ENCODE measurements at regions not wholly inside any gene's neighbourhood (a gene's known extent, or its start where the extent isn't known, plus 50 kb on each side); places are given as distances from the start of the nearest gene placed in this dataset.

- WGBS, result 80% methylated on average over 2 of the region's 2 CpGs
These were observed 115.1 kb downstream of the UNC5CL start for GRCh38 chr6:40923880-40924279.

DNA sequence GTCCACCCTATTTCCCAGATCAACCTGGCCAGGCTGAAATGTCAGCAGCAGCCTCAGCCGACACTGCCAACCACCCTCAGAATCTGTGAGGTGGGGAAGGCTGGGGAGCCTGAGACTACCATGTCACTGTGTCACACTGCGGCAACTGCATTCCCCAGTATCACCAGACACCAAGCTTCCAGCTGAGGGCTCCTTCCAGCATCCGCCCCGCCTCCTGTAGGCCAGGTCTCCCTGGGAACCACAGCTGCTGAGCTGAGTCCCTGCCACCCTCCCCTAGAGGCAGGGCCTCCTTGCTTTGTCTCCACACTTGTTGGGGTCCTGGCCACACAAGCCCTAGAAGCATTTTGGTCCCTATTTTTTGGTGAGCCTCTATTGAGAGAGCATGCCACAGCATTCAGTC, 115.7 kb downstream of the UNC5CL start:
- TF ChIP-seq EP300 (IDR thresholded peaks at IDR 0.05), result no peak
- TF ChIP-seq, protein P1, sequence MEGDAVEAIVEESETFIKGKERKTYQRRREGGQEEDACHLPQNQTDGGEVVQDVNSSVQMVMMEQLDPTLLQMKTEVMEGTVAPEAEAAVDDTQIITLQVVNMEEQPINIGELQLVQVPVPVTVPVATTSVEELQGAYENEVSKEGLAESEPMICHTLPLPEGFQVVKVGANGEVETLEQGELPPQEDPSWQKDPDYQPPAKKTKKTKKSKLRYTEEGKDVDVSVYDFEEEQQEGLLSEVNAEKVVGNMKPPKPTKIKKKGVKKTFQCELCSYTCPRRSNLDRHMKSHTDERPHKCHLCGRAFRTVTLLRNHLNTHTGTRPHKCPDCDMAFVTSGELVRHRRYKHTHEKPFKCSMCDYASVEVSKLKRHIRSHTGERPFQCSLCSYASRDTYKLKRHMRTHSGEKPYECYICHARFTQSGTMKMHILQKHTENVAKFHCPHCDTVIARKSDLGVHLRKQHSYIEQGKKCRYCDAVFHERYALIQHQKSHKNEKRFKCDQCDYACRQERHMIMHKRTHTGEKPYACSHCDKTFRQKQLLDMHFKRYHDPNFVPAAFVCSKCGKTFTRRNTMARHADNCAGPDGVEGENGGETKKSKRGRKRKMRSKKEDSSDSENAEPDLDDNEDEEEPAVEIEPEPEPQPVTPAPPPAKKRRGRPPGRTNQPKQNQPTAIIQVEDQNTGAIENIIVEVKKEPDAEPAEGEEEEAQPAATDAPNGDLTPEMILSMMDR (IDR thresholded peaks at IDR 0.05), result no peak
- no peak for TF ChIP-seq POLR2AphosphoS5 (IDR thresholded peaks at IDR 0.05)
- TF ChIP-seq POLR2A (IDR thresholded peaks at IDR 0.05; ENCODE audit: low read depth), result no peak
- 93% methylated on average over 4 of the region's 4 CpGs for WGBS
- H3K9me3 ChIP-seq, result no peaks in the 10 kb centered on the region
- intact Hi-C loops (cut with DNase I), result no loop called here
- H3K4me1 ChIP-seq, result peaks cover 0 to 15% (median 7%) of the 10 kb centered on the region in 4 donors
- no peaks in the 10 kb centered on the region for H3K27me3 ChIP-seq
- H3K4me3 ChIP-seq, result no peak overlapping the region
- no peaks in the 10 kb centered on the region for H3K36me3 ChIP-seq
- DNase-seq (ENCODE audit: extremely low spot score), result no peak
- H3K27ac ChIP-seq (replicated peaks in 1 of 4), result no peak overlapping the region

More at GRCh38 chr6:40923880-40924279, 115.1 kb downstream of the UNC5CL start:
- Histone ChIP-seq H3K27me3 (no peaks in the 10 kb centered on the region), H3K4me3 (no peak overlapping the region), H3K9me3 (no peaks in the 10 kb centered on the region), H3K36me3 (no peaks in the 10 kb centered on the region), H3K4me1 (peaks cover 0 to 15% (median 7%) of the 10 kb centered on the region in 4 donors), H3K27ac (replicated peaks in 1 of 4) (no peak overlapping the region)
- TF ChIP-seq, protein P1 (IDR thresholded peaks at IDR 0.05), result no peak
- no peak for TF ChIP-seq EP300 (IDR thresholded peaks at IDR 0.05)
- no peak for TF ChIP-seq POLR2AphosphoS5 (IDR thresholded peaks at IDR 0.05)
- no peak for TF ChIP-seq POLR2A (IDR thresholded peaks at IDR 0.05; ENCODE audit: low read depth)
- no peak for DNase-seq (ENCODE audit: extremely low spot score)
- intact Hi-C loops (cut with DNase I), result no loop called here

GRCh38 chr6:40922281-40922680, 116.7 kb downstream of the UNC5CL start:
- intact Hi-C loops (cut with DNase I), result no loop called here
- no peaks in the 10 kb centered on the region for H3K36me3 ChIP-seq
- peaks cover 0 to 15% (median 7%) of the 10 kb centered on the region in 4 donors for H3K4me1 ChIP-seq
- no peak overlapping the region for H3K27ac ChIP-seq (replicated peaks in 1 of 4)
- DNase-seq (ENCODE audit: extremely low spot score), result no peak
- H3K27me3 ChIP-seq, result no peaks in the 10 kb centered on the region
- no peaks in the 10 kb centered on the region for H3K9me3 ChIP-seq
- TF ChIP-seq POLR2AphosphoS5 (IDR thresholded peaks at IDR 0.05) (no peak), EP300 (IDR thresholded peaks at IDR 0.05) (no peak), POLR2A (IDR thresholded peaks at IDR 0.05; ENCODE audit: low read depth) (no peak)
- TF ChIP-seq, protein P1 (IDR thresholded peaks at IDR 0.05), result no peak
- H3K4me3 ChIP-seq, result no peak overlapping the region
- 95% methylated on average over 2 of the region's 2 CpGs for WGBS

DNA sequence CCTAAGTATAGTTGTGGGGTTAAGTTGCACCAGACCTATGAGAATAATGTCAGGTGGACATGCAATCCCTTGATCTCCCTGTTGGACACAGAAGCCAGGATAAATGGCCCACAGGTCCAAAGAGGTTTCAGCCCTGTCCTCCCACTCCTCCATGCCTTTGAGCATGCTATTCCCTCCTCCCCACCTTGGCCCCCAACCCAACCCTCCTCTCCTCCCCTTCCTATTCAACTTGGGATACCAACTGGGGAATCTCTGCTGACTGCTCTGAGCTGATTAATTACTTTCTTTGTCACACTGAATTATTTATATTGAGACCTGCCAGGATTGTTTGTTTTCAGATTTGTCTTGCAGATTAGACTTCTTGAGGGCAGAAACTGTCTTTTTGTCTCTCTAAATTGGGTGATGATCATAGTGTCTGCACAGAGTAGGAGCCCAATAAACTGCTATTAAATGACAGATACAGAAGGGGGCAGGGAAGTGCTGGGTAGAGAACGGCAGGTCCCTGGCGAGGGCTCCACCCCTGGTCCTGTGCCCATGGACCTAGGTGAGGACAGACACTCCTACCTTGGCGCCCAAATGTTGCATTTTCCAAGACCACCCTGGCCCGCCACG, 120.9 kb downstream of the UNC5CL start:
- no peak overlapping the region for H3K4me3 ChIP-seq
- no peak overlapping the region for H3K27ac ChIP-seq (replicated peaks in 1 of 4)
- no peaks in the 10 kb centered on the region for H3K36me3 ChIP-seq
- intact Hi-C loops (cut with DNase I), result no loop called here
- no peak for DNase-seq (ENCODE audit: extremely low spot score)
- WGBS, result 83% methylated on average over 2 of the region's 5 CpGs
- H3K27me3 ChIP-seq, result no peaks in the 10 kb centered on the region
- TF ChIP-seq POLR2A (IDR thresholded peaks at IDR 0.05; ENCODE audit: low read depth) (no peak), POLR2AphosphoS5 (IDR thresholded peaks at IDR 0.05) (no peak), EP300 (IDR thresholded peaks at IDR 0.05) (no peak)
- TF ChIP-seq, protein P1 (IDR thresholded peaks at IDR 0.05), result no peak
- peaks cover 0 to 4% (median 0%) of the 10 kb centered on the region in 4 donors for H3K4me1 ChIP-seq
- no peaks in the 10 kb centered on the region for H3K9me3 ChIP-seq

- DNase-seq (ENCODE audit: extremely low spot score), result no peak
- no peak overlapping the region for H3K4me3 ChIP-seq
- 89% methylated on average over 3 of the region's 3 CpGs for WGBS
- H3K4me1 ChIP-seq, result peaks cover 0 to 4% (median 0%) of the 10 kb centered on the region in 4 donors
- no peaks in the 10 kb centered on the region for H3K27me3 ChIP-seq
- no peaks in the 10 kb centered on the region for H3K36me3 ChIP-seq
- intact Hi-C loops (cut with DNase I), result no loop called here
- H3K9me3 ChIP-seq, result no peaks in the 10 kb centered on the region
- TF ChIP-seq EP300 (IDR thresholded peaks at IDR 0.05) (no peak), POLR2AphosphoS5 (IDR thresholded peaks at IDR 0.05) (no peak), POLR2A (IDR thresholded peaks at IDR 0.05; ENCODE audit: low read depth) (no peak)
- TF ChIP-seq, protein P1 (IDR thresholded peaks at IDR 0.05), result no peak
- no peak overlapping the region for H3K27ac ChIP-seq (replicated peaks in 1 of 4)
These were observed 121.4 kb downstream of the UNC5CL start for GRCh38 chr6:40917603-40918002.
